Epithelial cell of esophagus (primary cell): ENCODE measurements at regions not wholly inside any gene's neighbourhood (a gene's known extent, or its start where the extent isn't known, plus 50 kb on each side); places are given as distances from the start of the nearest gene placed in this dataset.

ENCODE experiments used
- DNase-seq: peaks from one replicate; pipeline ENCODE4 v3.0.0; 2010; ENCODE audit warnings: low read depth
- H3K4me3 ChIP-seq: 2 replicates; pipeline ENCODE4 v1.5.1; 2011; ENCODE audit warnings: mild to moderate bottlenecking, low read length, control low read depth
- CTCF ChIP-seq: IDR thresholded peaks from 2 replicates; pipeline ENCODE4 v1.5.1; 2011; ENCODE audit warnings: low read depth, mild to moderate bottlenecking, low read length, control low read depth, inconsistent platforms; ENCODE audit not compliant: insufficient read depth; ENCODE audit errors: missing control alignments

- TF ChIP-seq CTCF: no peak
- H3K4me3 ChIP-seq: no peak overlapping the region
- DNase-seq: no peak
Observed at GRCh38 chr16:61289141-61289540, 747.1 kb downstream of the CDH8 start.

GRCh38 chr16:61277849-61278248, 758.4 kb downstream of the CDH8 start:
- no peak for DNase-seq
- H3K4me3 ChIP-seq: no peak overlapping the region
- TF ChIP-seq CTCF: no peak

GRCh38 chr16:61274211-61274610, 762.0 kb downstream of the CDH8 start:
- TF ChIP-seq CTCF: no peak
- no peak for DNase-seq
- no peak overlapping the region for H3K4me3 ChIP-seq

- DNase-seq: no peak
- no peak overlapping the region for H3K4me3 ChIP-seq
- no peak for TF ChIP-seq CTCF
Observed at GRCh38 chr16:61270726-61271125, 765.5 kb downstream of the CDH8 start.

DNA sequence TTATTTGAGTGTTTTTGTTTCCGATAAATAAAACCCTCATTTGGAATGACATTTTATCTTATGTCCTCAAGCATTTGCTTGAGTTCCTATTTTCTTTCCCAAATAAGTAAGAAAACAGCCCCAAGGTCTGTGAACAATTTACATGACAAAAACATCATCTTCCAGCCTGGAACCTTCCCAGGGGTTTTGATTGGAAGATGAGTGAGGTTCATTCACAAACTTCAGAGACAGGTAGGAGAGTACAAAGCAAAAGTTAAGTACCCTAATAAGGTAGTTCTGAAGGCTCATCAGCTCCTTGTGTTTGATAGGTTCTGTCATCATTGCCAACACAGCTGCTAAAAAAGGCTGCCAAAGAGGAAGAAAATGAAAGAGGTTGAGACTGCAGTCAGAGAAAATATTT, 772.8 kb downstream of the CDH8 start:
- TF ChIP-seq CTCF: no peak
- no peak for DNase-seq
- H3K4me3 ChIP-seq: no peak overlapping the region

- no peak for DNase-seq
- no peak for TF ChIP-seq CTCF
- H3K4me3 ChIP-seq: no peak overlapping the region
Observed at GRCh38 chr16:61261315-61261714, 774.9 kb downstream of the CDH8 start.

- TF ChIP-seq CTCF: no peak
Observed at GRCh38 chr16:61246592-61246991, 789.6 kb downstream of the CDH8 start.

More at GRCh38 chr16:61246592-61246991, 789.6 kb downstream of the CDH8 start:
- no peak overlapping the region for H3K4me3 ChIP-seq
- DNase-seq: no peak
